ENCODE measurements at regions not wholly inside any gene's neighbourhood (a gene's known extent, or its start where the extent isn't known, plus 50 kb on each side); places are given as distances from the start of the nearest gene placed in this dataset.

- no peak for TF ChIP-seq CTCF (IDR thresholded peaks at IDR 0.05)
- no peak for TF ChIP-seq POLR2A (IDR thresholded peaks at IDR 0.05)
Observed at GRCh38 chr2:64359892-64360657, 93.9 kb upstream of the LGALSL start.

Data from lower leg skin (tissue), 3 donors.